T47D (cell line): ENCODE measurements at regions not wholly inside any gene's neighbourhood (a gene's known extent, or its start where the extent isn't known, plus 50 kb on each side); places are given as distances from the start of the nearest gene placed in this dataset.

ENCODE experiments used
- DNase-seq, 2 experiments: peaks; one replicate each; pipeline versions ENCODE4 v3.0.0 to v3.0.0-alpha.2; 2011 to 2012; ENCODE audit warnings: low read depth in 1 of 2, low spot score in 1 of 2
- JUND ChIP-seq: IDR thresholded peaks from 2 replicates; pipeline ENCODE4 v1.6.1; 2012; ENCODE audit warnings: low read depth
- in situ Hi-C: cut with HindIII; loops from 2 replicates; pipeline ENCODE4 v1.10.0; 2016; ENCODE audit warnings: low sequenced_read_pairs, low pct_unique_long_range_greater_than_20kb

DNA sequence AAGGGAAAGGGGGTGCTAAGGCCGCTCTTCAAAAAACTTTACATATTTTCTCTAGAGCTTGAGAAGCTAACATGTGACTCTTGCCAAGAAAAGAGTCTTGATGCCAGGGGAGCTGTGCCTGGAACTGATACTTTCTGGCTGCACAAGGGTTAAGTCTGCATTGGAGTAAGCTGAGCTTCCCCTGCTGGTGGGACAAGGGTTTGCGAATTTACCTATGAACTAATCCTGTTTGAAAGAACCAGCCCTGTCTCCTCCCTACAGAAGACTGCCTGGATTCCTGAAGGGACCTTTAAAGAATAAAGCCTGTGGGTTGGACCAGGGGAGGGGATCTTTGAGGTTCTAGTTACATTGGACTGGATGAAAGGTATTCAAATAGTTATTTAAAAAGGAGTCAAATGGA lies 58.3 kb upstream of the EPHA3 start:
- TF ChIP-seq JUND: no peak
- DNase-seq: peak in 1 of 2 experiments; percentile 39
- in situ Hi-C loops: no loop called here

DNA sequence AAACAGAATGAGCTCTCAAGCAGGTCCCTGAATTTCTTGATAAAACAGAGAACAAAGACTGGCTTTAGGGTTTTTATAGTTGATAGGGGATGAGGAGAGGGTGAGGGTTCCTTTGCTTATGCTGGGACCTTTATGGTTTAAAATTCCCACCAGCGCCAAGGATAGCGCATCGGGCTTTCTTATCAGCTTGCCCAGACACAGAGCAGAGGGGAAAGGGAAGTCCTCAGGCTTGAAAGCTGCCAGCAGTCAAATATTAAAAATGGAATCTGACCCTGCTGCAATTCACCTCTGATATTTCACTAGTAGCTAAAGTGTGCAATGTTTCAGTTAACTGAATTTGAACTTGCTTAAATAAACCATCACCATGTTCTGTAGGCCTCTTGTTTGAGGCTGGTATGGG lies 55.0 kb upstream of the EPHA3 start:
- DNase-seq: no peak
- in situ Hi-C loops: no loop called here
- TF ChIP-seq JUND: no peak

DNA sequence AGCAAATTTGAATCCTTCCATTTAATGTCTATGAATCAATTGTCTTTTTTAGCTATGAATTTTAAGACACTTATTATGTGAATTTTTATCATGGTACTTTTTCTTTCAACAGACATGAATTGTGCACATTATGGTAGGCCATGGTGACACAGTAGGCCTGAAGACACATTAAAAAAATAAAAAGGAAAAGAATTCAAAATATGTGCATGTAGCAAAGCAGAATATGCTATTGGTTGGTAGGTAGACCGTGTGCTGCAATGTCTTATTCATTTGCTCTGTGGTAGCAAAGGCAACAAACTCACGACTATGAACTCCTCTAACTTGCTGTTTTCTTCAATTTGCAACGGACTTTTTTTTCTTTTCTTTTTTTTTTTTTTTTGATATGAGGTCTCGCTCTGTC lies 50.0 kb upstream of the EPHA3 start:
- TF ChIP-seq JUND: no peak
- in situ Hi-C loops: no loop called here
- no peak for DNase-seq
